Panc1 (cell line): ENCODE measurements at regions not wholly inside any gene's neighbourhood (a gene's known extent, or its start where the extent isn't known, plus 50 kb on each side); places are given as distances from the start of the nearest gene placed in this dataset.

Experiments used
- ATAC-seq: fragments of 200-7000 bp; cut with Tn5 transposase; 2 replicates; pipeline ENCODE4 v1.9.1; 2020; ENCODE audit warnings: mild to moderate bottlenecking, moderate library complexity
- BruUV-seq: library from RNA; stranded (reverse); fragments of 400-500 nt; replicated peaks from 2 replicates; lab custom pipeline; 2021; lab: Mats Ljungman, UMichigan
- CTCF ChIA-PET: fragments of 300-600 bp; sonication (Branson Sonifier 250); formaldehyde crosslinking; loops from one replicate; lab custom pipeline; 2022; ENCODE audit warnings: antibody characterized with exemption; lab: Charles Lee
- POLR2A ChIA-PET: fragments of 300-600 bp; sonication (Branson Sonifier 250); formaldehyde crosslinking; loops from one replicate; lab custom pipeline; 2022; ENCODE audit warnings: antibody characterized with exemption; lab: Charles Lee
- DNase-seq: peaks from one replicate; pipeline ENCODE4 v3.0.0-alpha.2; 2010; ENCODE audit warnings: low read depth, low spot score
- H3K27ac ChIP-seq: 2 replicates; pipeline ENCODE4 v1.5.1; 2011; ENCODE audit warnings: mild to moderate bottlenecking, low read length, inconsistent platforms
- H3K27me3 ChIP-seq: fragments of 200-500 bp; sonication (Bioruptor generic); 2 replicates; pipeline ENCODE4 v1.6.0; 2014; ENCODE audit warnings: low read length, inconsistent platforms; ENCODE audit not compliant: control insufficient read depth, insufficient read depth
- H3K36me3 ChIP-seq: fragments of 200-500 bp; sonication (Bioruptor generic); 2 replicates; pipeline ENCODE4 v1.5.1; 2014; ENCODE audit warnings: inconsistent platforms, mild to moderate bottlenecking, low read length, moderate library complexity; ENCODE audit not compliant: control insufficient read depth, insufficient read depth
- H3K4me1 ChIP-seq: 2 replicates; pipeline ENCODE4 v1.5.1; 2011; ENCODE audit warnings: inconsistent platforms, mild to moderate bottlenecking, low read length, moderate library complexity; ENCODE audit not compliant: control insufficient read depth, insufficient read depth
- H3K4me3 ChIP-seq, 2 experiments: 2 replicates each; pipeline ENCODE4 v1.5.1; 2011 to 2012; ENCODE audit warnings: low read depth in 2 of 2, low read length in 2 of 2, mild to moderate bottlenecking in 2 of 2, inconsistent platforms in 1 of 2, moderate library complexity in 1 of 2
- H3K9me3 ChIP-seq: fragments of 200-500 bp; sonication (Bioruptor generic); 2 replicates; pipeline ENCODE4 v1.5.1; 2014; ENCODE audit warnings: low read depth, mild to moderate bottlenecking, inconsistent platforms, low read length, moderate library complexity; ENCODE audit not compliant: control insufficient read depth, insufficient read depth
- POLR2AphosphoS5 ChIP-seq: IDR thresholded peaks from 2 replicates; pipeline ENCODE4 v1.6.1; 2012; ENCODE audit warnings: mild to moderate bottlenecking, low read depth, low read length, moderate library complexity
- SIN3A ChIP-seq: IDR thresholded peaks from 2 replicates; pipeline ENCODE4 v1.6.1; 2012; ENCODE audit warnings: low read depth, mild to moderate bottlenecking, low read length, moderate library complexity, borderline replicate concordance; ENCODE audit not compliant: insufficient read depth
- TCF7L2 ChIP-seq: IDR thresholded peaks from 2 replicates; pipeline ENCODE4 v1.6.1; 2011; ENCODE audit warnings: mild to moderate bottlenecking, low read depth, low read length, inconsistent platforms
- in situ Hi-C: cut with HindIII; loops from 2 replicates; pipeline ENCODE4 v1.10.0; 2016; ENCODE audit warnings: low sequenced_read_pairs, low pct_unique_long_range_greater_than_20kb
- intact Hi-C: fragments of 100-400 bp; cut with micrococcal nuclease; formaldehyde crosslinking; loops from one replicate; pipeline ENCODE4 v1.10.0; 2022; ENCODE audit not compliant: unreplicated experiment
- TF ChIP-seq, protein P1 (sequence below): fragments of 450-650 bp; IDR thresholded peaks from 2 replicates; pipeline ENCODE4 v1.5.1; 2017; ENCODE audit warnings: mild to moderate bottlenecking
- TF ChIP-seq, protein P2 (sequence below), 2 experiments: IDR thresholded peaks; 2 replicates each; pipeline ENCODE4 v1.6.1; 2011 to 2012; ENCODE audit warnings: low read depth in 2 of 2, control low read depth in 1 of 2, low read length in 1 of 2, mild to moderate bottlenecking in 1 of 2, moderate library complexity in 1 of 2; ENCODE audit not compliant: insufficient read depth in 1 of 2

DNA sequence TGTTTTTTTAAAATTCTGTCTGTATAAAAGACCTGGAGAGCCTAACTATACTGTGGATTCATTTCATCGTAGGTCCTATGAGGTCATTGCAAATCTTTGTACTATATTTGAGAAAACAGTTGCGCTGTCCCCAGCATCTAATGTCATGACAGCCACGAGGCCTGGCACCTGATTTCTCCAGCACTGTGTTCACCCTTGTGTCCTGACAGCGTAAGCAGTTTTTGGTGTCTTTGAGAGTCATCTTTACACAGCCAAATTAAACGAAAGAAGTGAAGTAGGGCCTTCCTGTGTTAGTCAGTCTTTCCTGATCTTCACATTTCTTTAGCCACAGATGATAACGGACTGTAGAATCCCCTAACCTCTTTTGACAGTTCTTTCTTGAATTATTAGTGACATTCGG lies 70.6 kb upstream of the PHACTR2 start:
- CTCF ChIA-PET = no interaction called here
- Histone ChIP-seq H3K4me3 (no peak overlapping the region), H3K27me3 (no peaks in the 10 kb centered on the region), H3K9me3 (no peaks in the 10 kb centered on the region), H3K27ac (peak overlapping the region; percentile 54; the same call in 1 of the 2 replicates), H3K4me1 (0 out of 2 replicates have a peak, but pooled peaks cover 3% of the 10 kb centered on the region), H3K36me3 (no peaks in the 10 kb centered on the region)
- no peak for TF ChIP-seq POLR2AphosphoS5
- TF ChIP-seq TCF7L2 = no peak
- TF ChIP-seq SIN3A = no peak
- TF ChIP-seq, protein P1, sequence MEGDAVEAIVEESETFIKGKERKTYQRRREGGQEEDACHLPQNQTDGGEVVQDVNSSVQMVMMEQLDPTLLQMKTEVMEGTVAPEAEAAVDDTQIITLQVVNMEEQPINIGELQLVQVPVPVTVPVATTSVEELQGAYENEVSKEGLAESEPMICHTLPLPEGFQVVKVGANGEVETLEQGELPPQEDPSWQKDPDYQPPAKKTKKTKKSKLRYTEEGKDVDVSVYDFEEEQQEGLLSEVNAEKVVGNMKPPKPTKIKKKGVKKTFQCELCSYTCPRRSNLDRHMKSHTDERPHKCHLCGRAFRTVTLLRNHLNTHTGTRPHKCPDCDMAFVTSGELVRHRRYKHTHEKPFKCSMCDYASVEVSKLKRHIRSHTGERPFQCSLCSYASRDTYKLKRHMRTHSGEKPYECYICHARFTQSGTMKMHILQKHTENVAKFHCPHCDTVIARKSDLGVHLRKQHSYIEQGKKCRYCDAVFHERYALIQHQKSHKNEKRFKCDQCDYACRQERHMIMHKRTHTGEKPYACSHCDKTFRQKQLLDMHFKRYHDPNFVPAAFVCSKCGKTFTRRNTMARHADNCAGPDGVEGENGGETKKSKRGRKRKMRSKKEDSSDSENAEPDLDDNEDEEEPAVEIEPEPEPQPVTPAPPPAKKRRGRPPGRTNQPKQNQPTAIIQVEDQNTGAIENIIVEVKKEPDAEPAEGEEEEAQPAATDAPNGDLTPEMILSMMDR = no peak
- TF ChIP-seq, protein P2, sequence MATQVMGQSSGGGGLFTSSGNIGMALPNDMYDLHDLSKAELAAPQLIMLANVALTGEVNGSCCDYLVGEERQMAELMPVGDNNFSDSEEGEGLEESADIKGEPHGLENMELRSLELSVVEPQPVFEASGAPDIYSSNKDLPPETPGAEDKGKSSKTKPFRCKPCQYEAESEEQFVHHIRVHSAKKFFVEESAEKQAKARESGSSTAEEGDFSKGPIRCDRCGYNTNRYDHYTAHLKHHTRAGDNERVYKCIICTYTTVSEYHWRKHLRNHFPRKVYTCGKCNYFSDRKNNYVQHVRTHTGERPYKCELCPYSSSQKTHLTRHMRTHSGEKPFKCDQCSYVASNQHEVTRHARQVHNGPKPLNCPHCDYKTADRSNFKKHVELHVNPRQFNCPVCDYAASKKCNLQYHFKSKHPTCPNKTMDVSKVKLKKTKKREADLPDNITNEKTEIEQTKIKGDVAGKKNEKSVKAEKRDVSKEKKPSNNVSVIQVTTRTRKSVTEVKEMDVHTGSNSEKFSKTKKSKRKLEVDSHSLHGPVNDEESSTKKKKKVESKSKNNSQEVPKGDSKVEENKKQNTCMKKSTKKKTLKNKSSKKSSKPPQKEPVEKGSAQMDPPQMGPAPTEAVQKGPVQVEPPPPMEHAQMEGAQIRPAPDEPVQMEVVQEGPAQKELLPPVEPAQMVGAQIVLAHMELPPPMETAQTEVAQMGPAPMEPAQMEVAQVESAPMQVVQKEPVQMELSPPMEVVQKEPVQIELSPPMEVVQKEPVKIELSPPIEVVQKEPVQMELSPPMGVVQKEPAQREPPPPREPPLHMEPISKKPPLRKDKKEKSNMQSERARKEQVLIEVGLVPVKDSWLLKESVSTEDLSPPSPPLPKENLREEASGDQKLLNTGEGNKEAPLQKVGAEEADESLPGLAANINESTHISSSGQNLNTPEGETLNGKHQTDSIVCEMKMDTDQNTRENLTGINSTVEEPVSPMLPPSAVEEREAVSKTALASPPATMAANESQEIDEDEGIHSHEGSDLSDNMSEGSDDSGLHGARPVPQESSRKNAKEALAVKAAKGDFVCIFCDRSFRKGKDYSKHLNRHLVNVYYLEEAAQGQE (IDR thresholded peaks at IDR 0.05; ENCODE audit: insufficient read depth in 1 of 2, low read depth in 2 of 2, low read length in 1 of 2) = no peak
- BruUV-seq = no TSS peak
- in situ Hi-C loops = no loop called here
- intact Hi-C loops = no loop called here
- POLR2A ChIA-PET = no interaction called here
- no peak for ATAC-seq
- no peak for DNase-seq

DNA sequence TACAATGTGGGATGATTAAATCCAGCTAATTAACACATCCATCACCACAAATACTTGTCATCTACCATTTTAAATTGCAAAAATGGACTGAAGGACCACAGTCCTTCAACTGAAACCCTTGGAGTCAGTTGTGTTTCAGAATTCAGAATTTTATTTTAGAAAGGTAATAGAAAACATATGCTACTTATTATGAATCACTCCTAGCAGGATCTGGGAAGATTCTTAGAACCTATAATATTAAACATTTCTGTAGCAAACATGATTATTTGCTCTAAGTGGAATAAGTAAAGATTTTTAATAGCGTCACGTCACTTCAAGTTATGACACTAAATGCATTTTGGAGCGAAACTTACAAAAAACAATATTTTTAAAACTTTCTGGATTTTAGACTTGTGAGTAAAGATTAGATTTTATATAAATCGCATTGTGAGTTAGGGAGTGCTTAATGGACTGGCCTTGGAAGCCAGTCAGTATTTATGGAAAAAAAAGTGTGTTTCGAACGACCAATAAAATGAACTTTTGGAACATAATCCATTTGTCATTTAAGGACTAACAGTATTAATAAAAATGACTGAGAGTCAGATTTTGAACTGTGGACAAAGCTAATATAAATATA lies 71.8 kb upstream of the PHACTR2 start:
- Histone ChIP-seq H3K36me3 (no peaks in the 10 kb centered on the region), H3K4me1 (0 out of 2 replicates have a peak, but pooled peaks cover 3% of the 10 kb centered on the region), H3K4me3 (no peak overlapping the region), H3K27ac (no peak overlapping the region), H3K9me3 (no peaks in the 10 kb centered on the region), H3K27me3 (no peaks in the 10 kb centered on the region)
- intact Hi-C loops = no loop called here
- CTCF ChIA-PET = interaction anchor here (0.6 kb wide), 1 partner anchor 343 kb away, joined by 4 read pairs; no protein-coding TSS in a partner anchor
- in situ Hi-C loops = no loop called here
- no peak for TF ChIP-seq SIN3A
- no peak for TF ChIP-seq TCF7L2
- TF ChIP-seq, protein P1 = no peak
- TF ChIP-seq, protein P2 (IDR thresholded peaks at IDR 0.05; ENCODE audit: insufficient read depth in 1 of 2, low read depth in 2 of 2, low read length in 1 of 2) = no peak
- no peak for TF ChIP-seq POLR2AphosphoS5
- POLR2A ChIA-PET = no interaction called here
- ATAC-seq (no peak), DNase-seq (no peak)
- no TSS peak for BruUV-seq
